GM19463 (cell line): ENCODE measurements at regions not wholly inside any gene's neighbourhood (a gene's known extent, or its start where the extent isn't known, plus 50 kb on each side); places are given as distances from the start of the nearest gene placed in this dataset.
"Not testable (repeated sequence)": the region's sequence is repeated elsewhere in the genome, so short reads cannot be mapped to it uniquely, and the experiment has no call there.

Experiments
- ATAC-seq: cut with Tn5 transposase; IDR thresholded peaks from one replicate; pipeline ENCODE4 v1.9.1; 2021; ENCODE audit warnings: mild to moderate bottlenecking, moderate library complexity; ENCODE audit not compliant: unreplicated experiment

DNA sequence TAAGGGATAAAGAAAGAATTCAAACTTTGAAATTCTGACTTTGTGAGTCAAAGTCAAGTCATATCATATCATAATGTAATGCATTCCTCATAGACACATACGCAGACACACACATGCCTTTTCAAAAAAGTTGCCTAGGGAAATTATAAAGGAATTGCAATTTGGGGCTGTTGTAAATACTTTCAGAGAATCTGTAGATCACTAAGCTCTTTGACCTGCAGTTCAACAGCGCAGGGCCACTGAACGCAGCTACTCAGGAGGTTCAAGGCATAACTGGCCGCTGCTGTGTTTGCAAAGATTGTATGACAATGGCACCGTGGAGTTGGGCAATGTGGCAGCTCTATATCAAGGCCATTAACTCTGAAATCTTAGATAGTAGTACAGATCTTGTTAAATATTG, 188.4 kb upstream of the THRB start:
- ATAC-seq, result no peak

DNA sequence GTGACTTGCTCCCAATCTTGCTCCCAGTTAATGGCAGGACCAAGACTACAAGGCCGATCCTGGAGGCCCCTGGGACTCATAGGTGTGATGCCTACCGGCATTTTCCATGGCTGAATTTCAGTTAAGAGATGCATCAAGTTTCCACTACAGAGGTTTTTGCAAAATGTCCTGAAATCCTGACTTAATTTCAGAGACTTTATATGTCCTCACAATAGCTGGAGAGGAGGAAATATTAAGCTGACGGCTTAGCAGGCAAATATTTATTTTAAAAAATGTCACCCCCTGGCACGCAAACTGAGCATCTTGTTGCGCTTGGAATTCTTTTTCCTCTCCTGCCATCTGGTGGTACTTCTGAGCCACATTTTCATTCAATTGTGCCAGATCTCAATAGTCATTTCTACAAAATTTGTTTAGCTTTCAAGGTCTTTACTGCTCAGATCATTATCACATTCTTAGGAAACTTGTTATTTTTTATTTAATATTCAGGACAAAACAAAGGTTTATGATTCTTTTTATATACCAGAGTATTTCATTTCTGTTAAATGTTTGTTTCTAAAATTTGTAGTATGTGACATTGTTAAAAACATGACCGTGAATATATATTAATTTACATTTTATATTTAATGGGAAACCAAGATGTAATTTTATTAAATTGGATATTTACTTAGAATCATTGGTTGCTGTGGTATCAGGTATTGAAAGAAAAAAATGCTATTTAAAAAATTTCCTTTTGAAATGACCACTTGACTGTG, 189.2 kb upstream of the THRB start:
- ATAC-seq, result no peak

DNA sequence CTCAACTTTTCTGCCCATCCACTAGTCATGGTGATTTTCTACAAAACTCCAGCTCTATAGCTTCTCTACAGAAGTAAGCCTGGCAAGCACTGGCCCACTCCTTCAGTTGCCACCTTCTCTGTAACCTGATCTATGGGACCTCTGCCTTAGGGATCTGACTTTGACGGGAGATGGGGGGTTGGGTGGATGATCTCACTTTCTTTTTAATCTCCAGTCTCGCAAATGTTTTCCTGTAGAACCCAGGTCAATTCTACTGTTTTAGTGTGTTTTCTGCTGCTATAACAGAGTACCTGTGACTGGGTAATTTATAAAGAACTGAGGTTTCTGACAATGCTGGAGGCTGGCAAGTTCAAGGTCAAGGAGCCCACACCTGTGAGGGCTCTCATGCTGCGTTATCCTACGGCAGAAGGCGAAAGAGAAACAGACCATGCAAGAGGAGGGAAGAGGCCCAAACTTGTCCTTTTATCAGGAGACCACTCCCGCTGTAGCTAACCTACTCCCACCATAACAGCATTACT, 189.9 kb upstream of the THRB start:
- no peak for ATAC-seq

DNA sequence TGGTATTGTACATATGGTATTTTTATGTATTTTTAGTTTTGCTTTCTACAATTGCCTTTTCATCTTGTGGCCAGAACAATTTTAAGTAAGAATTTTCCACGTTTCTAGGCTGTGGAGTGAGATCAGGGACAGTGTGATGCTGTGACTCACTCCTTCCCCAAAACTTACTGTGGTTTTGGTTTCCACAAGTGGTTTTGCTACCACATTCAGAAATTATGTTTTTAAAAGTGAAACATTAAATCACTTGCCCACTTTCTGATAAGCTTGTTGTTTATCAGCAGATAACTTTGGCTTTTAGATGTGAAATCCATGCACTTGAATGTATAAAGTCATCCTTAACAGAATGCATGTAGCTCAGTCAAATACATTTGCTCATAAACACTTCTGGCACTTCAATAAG, 192.2 kb upstream of the THRB start:
- peak; percentile 52 for ATAC-seq

DNA sequence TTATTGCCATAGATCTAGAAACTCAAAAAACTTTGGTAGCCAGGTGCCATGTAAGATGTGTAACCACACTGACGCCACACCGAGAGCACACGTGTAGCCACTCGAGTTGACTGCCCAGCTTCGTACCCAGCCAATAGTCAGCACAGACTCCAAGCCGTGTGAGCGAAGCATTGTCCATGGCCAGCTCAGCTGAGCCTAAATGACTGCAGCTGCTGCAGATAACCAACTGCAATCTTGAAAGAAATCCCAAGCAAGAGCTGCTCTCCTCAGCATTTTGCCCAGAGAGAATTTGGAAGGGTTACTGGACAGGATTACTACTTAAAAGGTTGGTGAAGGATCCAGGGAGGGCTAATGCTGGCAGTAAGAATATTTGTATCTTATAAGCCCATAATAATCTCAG, 193.0 kb upstream of the THRB start:
- no peak for ATAC-seq

DNA sequence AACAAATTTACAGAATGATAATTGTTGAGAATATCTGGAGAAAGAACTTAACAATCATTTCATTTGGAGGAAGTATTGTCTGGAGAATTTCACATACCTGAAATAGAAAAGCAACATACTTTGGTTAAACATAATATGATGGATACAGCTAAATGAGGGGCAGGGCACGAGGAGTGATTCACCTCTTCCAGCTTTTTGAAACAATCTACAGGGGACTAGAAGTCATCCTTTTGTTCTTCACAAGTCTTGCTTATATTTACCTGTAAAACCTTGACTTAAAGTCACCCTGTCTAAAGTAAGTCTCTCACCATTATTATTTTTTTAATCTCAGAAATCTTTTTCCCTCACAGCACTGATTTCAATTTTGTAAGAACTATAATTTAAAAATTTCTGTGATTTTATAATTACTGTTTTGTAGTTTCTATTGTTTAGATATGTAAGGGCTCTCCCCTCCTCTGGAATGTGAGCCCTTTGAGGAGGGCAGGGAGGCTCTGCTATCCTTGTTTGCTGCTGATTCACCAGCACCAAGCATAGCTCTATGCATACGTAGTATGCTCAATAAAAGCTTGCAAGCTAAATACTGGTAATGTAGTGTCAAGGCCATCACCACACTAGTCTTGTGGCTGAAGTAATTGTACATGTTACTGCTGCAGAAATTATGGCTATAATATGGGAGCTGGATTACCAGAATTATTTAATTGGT, 193.9 kb upstream of the THRB start:
- no peak for ATAC-seq

DNA sequence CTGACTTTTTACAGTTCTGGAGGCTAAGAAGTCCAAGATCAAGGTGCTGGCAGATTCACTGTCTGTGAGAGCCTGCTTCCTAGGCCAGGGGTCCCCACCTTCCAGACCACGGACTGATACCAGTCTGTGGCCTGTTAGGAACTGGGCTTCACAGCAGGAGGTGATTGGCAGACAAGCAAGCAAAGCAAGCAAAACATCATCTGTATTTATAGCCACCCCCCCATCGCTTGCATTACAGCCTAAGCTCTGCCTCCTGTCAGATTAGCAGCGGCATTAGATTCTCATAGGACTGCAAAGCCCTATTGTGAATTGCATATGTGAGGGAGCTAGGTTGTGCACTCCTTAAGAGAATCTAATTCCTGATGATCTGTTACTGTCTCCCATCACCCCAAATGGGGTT, 194.7 kb upstream of the THRB start:
- no peak for ATAC-seq

DNA sequence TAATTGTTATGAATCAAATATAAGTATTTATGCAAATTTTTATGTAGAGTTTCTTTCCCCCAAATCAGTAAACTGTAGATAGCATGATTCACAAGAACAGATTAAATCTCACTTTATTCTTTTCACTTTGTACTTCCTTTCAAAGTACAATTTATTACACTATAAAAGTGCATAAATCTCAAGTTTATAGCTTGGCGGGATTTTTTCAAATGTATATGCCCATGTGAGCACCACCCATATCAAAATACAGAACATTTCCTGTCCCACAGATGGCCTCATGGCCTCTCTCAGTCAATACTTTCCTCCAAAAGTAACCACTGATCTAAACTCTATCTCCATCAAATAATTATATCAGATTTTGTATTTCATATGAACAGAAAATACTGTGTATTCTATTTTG, 196.1 kb upstream of the THRB start:
- ATAC-seq, result no peak

DNA sequence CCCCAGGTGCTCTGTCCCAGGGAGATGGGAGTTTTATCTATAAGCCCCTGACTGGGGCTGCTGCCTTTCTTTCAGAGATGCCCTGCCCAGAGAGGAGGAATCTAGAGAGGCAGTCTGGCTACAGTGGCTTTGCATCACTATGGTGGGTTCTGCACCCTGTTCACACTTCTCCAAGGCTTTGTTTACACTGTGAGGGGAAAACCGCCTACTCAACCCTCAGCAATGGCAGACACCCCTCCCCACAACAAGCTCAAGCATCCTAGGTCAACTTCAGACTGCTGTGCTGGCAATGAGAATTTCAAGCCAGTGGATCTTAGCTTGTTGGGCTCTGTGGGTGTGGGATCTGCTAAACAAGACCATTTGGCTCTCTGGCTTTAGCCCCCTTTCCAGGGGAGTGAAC, 204.4 kb upstream of the THRB start:
- ATAC-seq, result not testable (repeated sequence)

DNA sequence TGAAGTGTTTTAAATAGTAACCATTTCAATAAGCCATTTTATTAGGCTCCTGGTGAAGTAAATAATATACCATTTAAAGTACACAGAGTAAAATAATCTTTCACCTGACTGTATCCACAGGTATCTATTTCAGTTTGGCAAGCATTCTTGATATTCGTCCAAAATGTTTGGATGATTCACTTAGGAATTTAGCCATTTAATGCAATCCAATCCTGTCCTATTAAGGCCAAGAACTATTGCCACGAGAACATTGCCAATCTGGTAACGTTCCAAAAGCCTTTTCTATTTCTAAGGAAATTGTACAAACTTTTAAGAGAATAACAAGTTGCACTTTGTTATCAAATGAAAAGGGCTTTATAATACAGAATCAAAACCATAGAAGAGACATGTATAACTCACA, 209.8 kb upstream of the THRB start:
- ATAC-seq, result no peak

DNA sequence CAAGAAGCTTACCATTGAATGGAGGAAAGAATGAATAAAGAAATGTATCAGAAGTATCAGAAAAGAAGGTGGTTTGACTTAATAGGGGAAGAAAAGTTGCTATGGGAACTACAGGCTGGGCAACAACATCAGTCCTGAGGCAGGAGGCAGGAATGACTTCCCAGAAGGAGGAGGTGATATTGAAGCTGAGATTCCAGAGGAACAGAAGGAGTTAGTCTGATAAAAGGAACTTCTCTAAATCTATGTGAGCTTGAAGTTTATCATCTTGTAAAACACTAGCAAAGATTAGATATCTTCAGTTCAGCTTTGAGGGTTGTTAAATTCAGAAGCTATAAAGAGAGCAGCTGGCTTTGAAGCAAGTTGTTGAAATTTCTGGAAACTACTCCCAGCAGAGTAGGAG, 213.3 kb upstream of the THRB start:
- ATAC-seq, result no peak

DNA sequence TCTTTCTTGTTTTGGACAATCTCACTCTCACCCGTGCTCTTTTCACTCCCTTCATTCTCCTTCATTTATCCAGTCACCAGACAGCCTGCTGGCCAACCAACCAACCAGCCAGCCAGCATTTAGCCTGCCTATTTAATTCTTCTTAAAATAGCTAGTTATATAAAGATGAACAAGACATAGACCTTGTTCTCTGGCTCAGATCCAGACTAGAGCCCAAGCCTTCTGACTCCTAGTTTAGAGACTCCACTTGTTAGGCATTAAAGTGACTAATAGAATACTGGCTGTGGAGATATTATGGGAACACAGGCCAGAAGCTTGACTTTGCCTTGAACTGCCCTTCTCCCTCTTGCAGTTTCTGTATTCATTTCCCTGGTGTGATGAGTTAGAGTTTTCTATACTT, 215.3 kb upstream of the THRB start:
- ATAC-seq, result no peak

DNA sequence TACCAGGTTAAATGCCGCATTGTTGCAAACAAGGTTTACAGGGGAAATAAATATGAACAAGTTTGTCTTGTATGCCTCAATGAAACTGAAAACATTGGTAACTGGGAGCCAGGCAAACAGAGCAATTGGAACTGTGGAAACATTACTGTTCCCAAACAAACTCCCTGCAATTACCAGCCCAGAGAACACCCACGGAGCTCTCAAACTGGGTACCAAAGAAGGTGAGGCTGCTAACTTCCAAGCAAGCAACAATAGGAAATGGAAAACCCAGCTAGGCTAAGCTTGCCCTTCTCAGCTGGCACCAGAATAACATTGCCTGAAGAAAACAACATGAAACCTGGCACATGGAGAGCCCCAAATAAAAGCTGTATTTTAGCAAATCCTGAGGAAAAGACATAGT, 218.9 kb upstream of the THRB start:
- no peak for ATAC-seq

DNA sequence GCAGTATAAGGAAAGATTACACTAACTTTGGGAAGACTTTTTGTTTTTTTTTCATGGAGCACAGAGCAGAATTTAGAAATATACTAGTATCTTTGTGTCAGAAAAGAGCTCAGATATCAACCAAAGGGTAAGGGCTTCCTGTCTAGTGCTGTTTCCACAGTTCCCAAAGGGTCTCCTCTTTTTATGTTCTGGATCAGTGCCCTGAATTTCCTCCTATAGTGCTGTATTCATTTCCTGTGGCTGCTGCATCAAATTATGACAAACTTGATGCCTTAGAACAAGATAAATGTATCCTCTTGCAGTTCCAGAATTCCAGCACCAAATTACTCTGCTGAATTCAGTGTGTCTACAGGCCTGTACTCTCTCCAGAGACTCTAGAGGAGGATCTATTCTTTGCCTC, 219.8 kb upstream of the THRB start:
- ATAC-seq, result no peak

DNA sequence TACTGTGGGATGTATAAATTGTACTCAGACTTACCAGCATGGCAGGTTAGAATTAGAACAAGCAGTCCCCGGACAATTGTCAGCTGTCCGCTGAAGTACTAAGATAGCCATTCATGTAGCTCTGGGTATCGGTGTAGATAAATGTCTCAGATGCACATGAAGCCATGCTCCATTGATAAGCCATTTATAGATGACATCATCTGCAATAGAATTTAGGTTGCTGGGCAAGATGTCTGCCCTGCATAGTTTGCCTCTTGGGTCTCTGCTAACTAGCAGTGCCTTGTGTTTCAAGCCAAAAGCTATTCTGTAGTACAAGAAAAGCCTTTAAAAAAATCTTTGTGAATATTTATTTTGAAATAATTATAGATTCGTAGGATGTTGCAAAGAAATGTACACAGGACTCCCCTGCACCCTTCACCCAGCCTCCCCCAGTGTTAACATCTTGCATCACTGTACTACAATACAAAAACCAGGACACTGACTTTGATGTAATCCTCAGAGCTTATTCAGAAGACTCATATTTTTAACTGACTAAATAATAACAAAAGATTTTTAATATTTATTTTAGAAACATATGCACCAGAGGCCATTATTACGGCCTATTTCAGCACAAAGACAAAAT, 220.6 kb upstream of the THRB start:
- ATAC-seq, result no peak

DNA sequence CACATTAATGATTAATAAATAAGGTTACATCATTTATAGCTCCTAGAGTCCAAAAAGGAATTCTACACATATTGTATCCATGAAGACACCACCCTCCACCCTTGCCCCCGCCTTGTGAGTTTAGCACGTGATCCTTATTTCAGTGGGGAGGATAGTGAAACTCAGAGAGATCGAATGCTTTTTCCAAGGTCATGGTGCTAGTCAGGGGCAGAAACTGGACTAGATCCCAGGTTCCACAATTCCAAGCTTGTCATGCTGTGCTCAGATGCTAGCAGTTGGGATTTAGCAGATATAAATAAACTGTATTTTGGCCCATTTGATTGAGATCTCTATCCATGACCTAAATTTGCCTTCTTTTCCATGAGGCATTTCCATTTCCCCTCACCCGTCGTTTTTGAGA, 227.4 kb upstream of the THRB start:
- ATAC-seq, result no peak

DNA sequence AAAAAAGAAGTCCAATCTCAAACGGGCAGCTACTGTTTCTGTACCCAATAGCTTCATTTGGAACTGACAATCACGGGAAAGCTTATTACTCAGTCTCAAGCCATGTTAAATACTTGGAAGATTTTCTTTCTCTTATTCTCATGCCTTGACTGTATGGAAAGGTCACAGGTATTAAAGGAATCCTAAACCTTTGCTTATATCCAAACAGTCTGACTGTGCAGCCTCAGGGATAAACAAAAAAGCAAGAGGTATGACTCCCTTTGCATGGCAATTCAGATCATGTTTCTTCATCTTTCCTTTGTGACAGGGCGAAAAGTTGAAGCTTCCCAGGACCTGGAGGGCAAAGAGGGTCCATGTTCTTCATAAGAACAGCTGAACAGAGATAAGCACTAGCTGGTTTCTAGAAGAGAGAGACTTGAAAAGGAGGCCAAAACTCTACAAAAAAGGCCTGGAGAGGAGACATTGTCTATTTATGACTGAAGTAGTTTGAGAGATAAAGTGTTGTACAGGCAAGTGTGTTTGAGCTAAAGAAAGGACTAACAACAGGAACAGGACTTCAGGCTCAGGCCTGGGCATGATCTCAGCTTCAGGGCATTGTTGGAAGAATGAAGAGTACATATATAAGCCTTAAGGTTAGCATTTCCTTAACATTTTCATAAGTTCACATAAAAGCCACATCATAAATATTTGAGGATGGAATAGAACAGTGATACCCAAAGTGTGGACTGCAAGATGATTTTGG, 231.0 kb upstream of the THRB start:
- no peak for ATAC-seq

DNA sequence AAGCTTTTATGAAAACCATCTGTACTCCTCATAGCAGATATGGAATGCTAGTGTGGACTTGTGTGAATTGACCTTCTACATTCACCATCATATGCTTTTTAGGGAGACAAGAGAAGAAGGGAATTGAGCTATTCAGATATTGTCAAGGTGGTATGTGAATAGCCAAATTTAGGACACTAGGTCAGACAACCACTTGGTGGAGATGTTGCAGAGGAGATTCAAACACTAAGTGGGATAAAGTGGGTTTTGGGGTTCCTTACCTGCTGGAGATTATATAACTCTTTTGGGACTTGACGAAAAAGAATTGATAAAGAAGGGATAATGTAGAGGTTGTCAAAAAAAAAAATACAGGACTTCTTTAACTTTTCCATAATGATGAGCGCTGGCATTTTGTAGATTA, 231.8 kb upstream of the THRB start:
- no peak for ATAC-seq

DNA sequence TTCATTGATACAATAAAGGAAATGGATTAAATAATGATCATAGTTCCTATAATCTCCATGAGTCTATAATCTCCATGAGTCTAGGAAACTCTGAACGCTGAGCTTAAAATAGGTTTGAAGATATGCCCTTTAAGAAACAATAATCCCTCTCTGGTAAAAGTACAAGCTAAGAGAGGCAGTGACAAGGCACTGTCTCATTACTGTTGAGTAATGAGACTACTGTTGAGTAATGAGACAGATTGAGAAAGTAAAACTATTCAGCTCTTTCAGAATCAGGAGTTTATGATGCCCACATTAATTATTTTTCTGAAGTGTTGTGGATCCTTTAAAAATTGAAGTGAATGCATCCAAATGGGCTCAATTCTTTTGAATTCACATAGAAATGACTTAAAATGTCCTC, 235.5 kb upstream of the THRB start:
- ATAC-seq, result no peak

DNA sequence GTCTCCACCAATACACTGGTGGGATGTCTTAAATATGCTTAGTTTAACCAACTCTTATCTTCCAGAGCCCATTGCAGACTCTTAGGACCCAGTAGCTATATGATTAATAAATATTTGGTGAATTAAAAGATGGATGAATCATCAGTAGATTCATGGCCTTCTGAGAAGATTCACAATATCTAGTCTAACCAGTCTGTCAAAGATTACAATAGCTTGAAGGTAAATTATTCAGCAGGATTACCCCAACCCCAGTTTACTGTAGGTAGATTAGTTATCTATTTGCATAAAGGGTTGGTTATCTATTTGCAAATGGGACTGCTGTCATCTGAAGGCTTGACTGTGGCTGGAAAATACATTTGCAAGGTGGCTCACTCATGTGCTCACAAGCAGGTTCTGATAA, 239.4 kb upstream of the THRB start:
- no peak for ATAC-seq

DNA sequence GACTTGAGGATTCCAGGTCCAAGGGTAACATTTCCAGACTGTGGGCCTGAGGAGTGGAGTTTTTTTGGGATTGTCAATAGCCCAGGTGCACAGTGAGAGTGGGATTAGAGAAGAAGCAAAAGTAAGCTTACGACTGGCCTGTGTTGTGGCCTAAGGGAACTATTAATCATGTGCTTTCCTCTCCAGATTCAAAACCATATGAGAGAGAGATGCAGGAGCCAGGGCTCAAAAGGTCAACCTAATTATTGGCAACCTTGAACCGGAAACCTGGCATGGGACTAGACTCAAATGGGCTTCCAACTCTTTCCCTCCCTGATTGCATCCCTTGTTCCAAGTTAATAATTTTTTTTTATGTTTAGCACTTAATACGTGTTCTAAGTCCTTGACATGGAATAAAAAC, 242.1 kb upstream of the THRB start:
- ATAC-seq, result no peak
